Brain microvascular endothelial cell (primary cell): ENCODE measurements at regions not wholly inside any gene's neighbourhood (a gene's known extent, or its start where the extent isn't known, plus 50 kb on each side); places are given as distances from the start of the nearest gene placed in this dataset.

Experiments
- DNase-seq: peaks from one replicate; pipeline ENCODE4 v3.0.0-alpha.2; 2020
- H3K27ac ChIP-seq: fragments of 250-450 bp; sonication (Bioruptor Pico); 2 replicates; pipeline ENCODE4 v1.5.1; 2020; ENCODE audit warnings: mild to moderate bottlenecking, moderate library complexity
- H3K27me3 ChIP-seq: fragments of 250-450 bp; sonication (Bioruptor Pico); replicated peaks from 2 replicates; pipeline ENCODE4 v1.5.1; 2020; ENCODE audit warnings: mild to moderate bottlenecking
- H3K36me3 ChIP-seq: fragments of 250-450 bp; sonication (Bioruptor Pico); replicated peaks from 2 replicates; pipeline ENCODE4 v1.5.1; 2020; ENCODE audit warnings: mild to moderate bottlenecking
- H3K4me3 ChIP-seq: 2 replicates; pipeline ENCODE4 v1.5.1; 2011; ENCODE audit warnings: low read depth, mild to moderate bottlenecking, control low read depth, low read length, moderate library complexity
- in situ Hi-C: cut with HindIII; loops from 2 replicates; pipeline ENCODE4 v1.10.0; 2017; ENCODE audit warnings: low sequenced_read_pairs, low pct_ligation_motif_present
- TF ChIP-seq, protein P1 (sequence below): IDR thresholded peaks from 2 replicates; pipeline ENCODE4 v1.5.1; 2011; ENCODE audit warnings: low read depth, mild to moderate bottlenecking, moderate library complexity, low read length, control low read depth, inconsistent platforms; ENCODE audit errors: missing control alignments

DNA sequence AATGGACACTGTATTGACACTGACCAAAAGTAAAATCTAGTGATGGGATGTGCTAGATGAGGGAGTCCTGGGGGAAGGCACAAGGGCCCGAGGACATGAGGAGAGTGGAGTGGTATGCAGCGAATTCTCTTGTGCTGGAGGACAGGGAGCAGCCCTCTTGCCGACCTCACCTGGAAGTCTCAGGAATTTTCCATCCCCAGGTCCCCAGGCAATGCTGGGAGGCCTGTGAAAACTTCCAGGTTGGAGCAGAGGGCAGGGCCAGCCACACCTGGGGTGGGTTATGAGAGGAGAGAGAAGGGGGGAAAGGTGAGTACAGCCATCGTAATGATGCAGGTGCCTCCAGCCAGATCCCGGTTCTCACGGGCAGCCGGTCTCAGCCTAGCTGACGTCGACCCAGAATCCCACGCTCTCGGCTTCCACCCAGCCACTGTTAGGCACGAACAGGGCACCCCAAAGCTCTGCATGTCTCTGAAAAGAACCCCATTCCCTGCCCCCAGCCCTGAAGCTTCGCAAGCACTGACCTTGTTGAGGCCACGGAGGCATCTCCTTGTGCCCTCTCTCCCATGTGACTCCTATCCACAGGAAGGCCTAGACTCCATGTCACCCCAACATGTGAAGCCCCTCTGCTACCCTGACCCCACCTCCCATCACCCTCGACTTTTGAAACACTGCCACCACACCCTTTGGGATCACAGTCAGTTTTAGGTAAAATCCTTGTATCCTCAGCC, 239.7 kb upstream of the MYO3A start:
- TF ChIP-seq, protein P1, sequence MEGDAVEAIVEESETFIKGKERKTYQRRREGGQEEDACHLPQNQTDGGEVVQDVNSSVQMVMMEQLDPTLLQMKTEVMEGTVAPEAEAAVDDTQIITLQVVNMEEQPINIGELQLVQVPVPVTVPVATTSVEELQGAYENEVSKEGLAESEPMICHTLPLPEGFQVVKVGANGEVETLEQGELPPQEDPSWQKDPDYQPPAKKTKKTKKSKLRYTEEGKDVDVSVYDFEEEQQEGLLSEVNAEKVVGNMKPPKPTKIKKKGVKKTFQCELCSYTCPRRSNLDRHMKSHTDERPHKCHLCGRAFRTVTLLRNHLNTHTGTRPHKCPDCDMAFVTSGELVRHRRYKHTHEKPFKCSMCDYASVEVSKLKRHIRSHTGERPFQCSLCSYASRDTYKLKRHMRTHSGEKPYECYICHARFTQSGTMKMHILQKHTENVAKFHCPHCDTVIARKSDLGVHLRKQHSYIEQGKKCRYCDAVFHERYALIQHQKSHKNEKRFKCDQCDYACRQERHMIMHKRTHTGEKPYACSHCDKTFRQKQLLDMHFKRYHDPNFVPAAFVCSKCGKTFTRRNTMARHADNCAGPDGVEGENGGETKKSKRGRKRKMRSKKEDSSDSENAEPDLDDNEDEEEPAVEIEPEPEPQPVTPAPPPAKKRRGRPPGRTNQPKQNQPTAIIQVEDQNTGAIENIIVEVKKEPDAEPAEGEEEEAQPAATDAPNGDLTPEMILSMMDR, result no peak
- Histone ChIP-seq H3K4me3 (no peak overlapping the region), H3K36me3 (no peaks in the 10 kb centered on the region), H3K27me3 (no peaks in the 10 kb centered on the region), H3K27ac (no peak overlapping the region)
- no peak for DNase-seq
- in situ Hi-C loops, result no loop called here

- in situ Hi-C loops, result no loop called here
- Histone ChIP-seq H3K27me3 (no peaks in the 10 kb centered on the region), H3K27ac (no peak overlapping the region), H3K4me3 (no peak overlapping the region), H3K36me3 (no peaks in the 10 kb centered on the region)
- TF ChIP-seq, protein P1, result no peak
- DNase-seq, result no peak
Measured at GRCh38 chr10:25694971-25695370, 239.1 kb upstream of the MYO3A start.

DNA sequence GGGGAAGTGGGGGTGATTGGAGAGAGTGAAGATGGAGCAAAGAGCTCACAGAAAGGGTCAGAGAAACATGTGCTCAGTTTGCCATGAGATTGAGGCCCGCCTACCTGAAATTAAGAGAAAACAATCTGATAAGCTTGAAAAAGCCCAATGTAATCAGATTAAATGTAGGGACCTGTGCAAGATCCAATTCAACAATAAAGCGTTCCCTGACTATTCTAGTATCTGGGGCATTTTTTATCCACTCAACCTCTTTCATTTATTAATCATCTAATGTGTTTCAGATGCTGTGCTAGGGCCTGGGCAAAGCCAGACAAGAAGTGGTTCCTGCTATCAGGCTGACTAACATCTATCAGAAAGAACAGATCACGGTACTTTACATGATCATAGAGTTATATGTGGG, 238.4 kb upstream of the MYO3A start:
- DNase-seq, result no peak
- Histone ChIP-seq H3K27me3 (no peaks in the 10 kb centered on the region), H3K27ac (no peak overlapping the region), H3K4me3 (no peak overlapping the region), H3K36me3 (no peaks in the 10 kb centered on the region)
- TF ChIP-seq, protein P1, result no peak
- in situ Hi-C loops, result no loop called here

- no peaks in the 10 kb centered on the region for H3K27me3 ChIP-seq
- TF ChIP-seq, protein P1, result no peak
- no peak overlapping the region for H3K4me3 ChIP-seq
- in situ Hi-C loops, result no loop called here
- no peak for DNase-seq
- no peaks in the 10 kb centered on the region for H3K36me3 ChIP-seq
- H3K27ac ChIP-seq, result no peak overlapping the region
Measured at GRCh38 chr10:25696013-25696708, 237.9 kb upstream of the MYO3A start.

DNA sequence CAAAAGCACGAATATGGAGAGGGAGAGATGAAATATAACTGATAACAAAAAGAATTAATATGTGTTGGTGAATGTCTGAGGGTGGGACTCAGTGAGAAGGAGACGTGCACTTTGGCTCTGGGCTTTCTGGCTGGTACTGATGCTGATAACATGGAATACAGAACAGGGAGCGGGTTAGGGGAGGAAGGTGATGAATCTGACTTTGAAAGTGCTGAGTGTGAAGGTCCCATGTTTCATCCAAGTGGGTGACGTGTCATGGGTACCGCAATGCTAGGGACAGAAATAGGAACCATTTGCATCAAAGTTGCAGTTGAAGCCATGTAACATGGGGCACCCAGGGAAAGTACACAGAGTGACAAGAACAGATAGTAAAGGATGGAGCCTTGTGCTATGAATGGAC, 236.6 kb upstream of the MYO3A start:
- Histone ChIP-seq H3K27me3 (no peaks in the 10 kb centered on the region), H3K4me3 (no peak overlapping the region), H3K36me3 (no peaks in the 10 kb centered on the region), H3K27ac (no peak overlapping the region)
- in situ Hi-C loops, result no loop called here
- no peak for DNase-seq
- TF ChIP-seq, protein P1, result no peak

- no peaks in the 10 kb centered on the region for H3K27me3 ChIP-seq
- no peaks in the 10 kb centered on the region for H3K36me3 ChIP-seq
- no peak overlapping the region for H3K27ac ChIP-seq
- no peak for DNase-seq
- in situ Hi-C loops, result no loop called here
- no peak overlapping the region for H3K4me3 ChIP-seq
- TF ChIP-seq, protein P1, result no peak
Measured at GRCh38 chr10:25698638-25699037, 235.4 kb upstream of the MYO3A start.
